HG03469 (cell line): ENCODE measurements at regions not wholly inside any gene's neighbourhood (a gene's known extent, or its start where the extent isn't known, plus 50 kb on each side); places are given as distances from the start of the nearest gene placed in this dataset.
"Not testable (repeated sequence)": the region's sequence is repeated elsewhere in the genome, so short reads cannot be mapped to it uniquely, and the experiment has no call there.

Source experiments
- ATAC-seq: cut with Tn5 transposase; IDR thresholded peaks from one replicate; pipeline ENCODE4 v1.9.1; 2021; ENCODE audit warnings: mild to moderate bottlenecking, moderate library complexity, moderate number of reproducible peaks; ENCODE audit not compliant: unreplicated experiment

GRCh38 chr3:70744536-70744935 lies 432.1 kb upstream of the MDFIC2 start:
- no peak for ATAC-seq

- no peak for ATAC-seq
Measured at GRCh38 chr3:70743754-70744153, 431.3 kb upstream of the MDFIC2 start.

- ATAC-seq: no peak
Measured at GRCh38 chr3:70742081-70742480, 429.6 kb upstream of the MDFIC2 start.

GRCh38 chr3:70740872-70741271 lies 428.4 kb upstream of the MDFIC2 start:
- no peak for ATAC-seq

GRCh38 chr3:70740071-70740470 lies 427.6 kb upstream of the MDFIC2 start:
- no peak for ATAC-seq

GRCh38 chr3:70738291-70738681 lies 425.8 kb upstream of the MDFIC2 start:
- ATAC-seq: no peak

- ATAC-seq: no peak
Measured at GRCh38 chr3:70737666-70738290, 425.3 kb upstream of the MDFIC2 start.

- ATAC-seq: no peak
Measured at GRCh38 chr3:70736009-70736408, 423.6 kb upstream of the MDFIC2 start.

- no peak for ATAC-seq
Measured at GRCh38 chr3:70734756-70735155, 422.3 kb upstream of the MDFIC2 start.

- no peak for ATAC-seq
Measured at GRCh38 chr3:70731046-70731445, 418.6 kb upstream of the MDFIC2 start.

- no peak for ATAC-seq
Measured at GRCh38 chr3:70729845-70730244, 417.4 kb upstream of the MDFIC2 start.

GRCh38 chr3:70728311-70728710 lies 415.9 kb upstream of the MDFIC2 start:
- ATAC-seq: no peak

- ATAC-seq: no peak
Measured at GRCh38 chr3:70726961-70727360, 414.5 kb upstream of the MDFIC2 start.

GRCh38 chr3:70726096-70726938 lies 413.9 kb upstream of the MDFIC2 start:
- no peak for ATAC-seq

GRCh38 chr3:70722018-70722417 lies 409.6 kb upstream of the MDFIC2 start:
- ATAC-seq: no peak

- no peak for ATAC-seq
Measured at GRCh38 chr3:70716832-70717231, 404.4 kb upstream of the MDFIC2 start.

GRCh38 chr3:70712449-70713082 lies 400.1 kb upstream of the MDFIC2 start:
- ATAC-seq: no peak

- ATAC-seq: no peak
Measured at GRCh38 chr3:70703305-70704102, 391.1 kb upstream of the MDFIC2 start.

GRCh38 chr3:70702132-70702531 lies 389.7 kb upstream of the MDFIC2 start:
- ATAC-seq: no peak

GRCh38 chr3:70684701-70685100 lies 372.3 kb upstream of the MDFIC2 start:
- no peak for ATAC-seq

- ATAC-seq: not testable (repeated sequence)
Measured at GRCh38 chr3:70675810-70676209, 363.4 kb upstream of the MDFIC2 start.
